GM21360 (cell line): ENCODE measurements at regions not wholly inside any gene's neighbourhood (a gene's known extent, or its start where the extent isn't known, plus 50 kb on each side); places are given as distances from the start of the nearest gene placed in this dataset.
"Not testable (repeated sequence)": the region's sequence is repeated elsewhere in the genome, so short reads cannot be mapped to it uniquely, and the experiment has no call there.

Experiments used
- ATAC-seq: cut with Tn5 transposase; IDR thresholded peaks from one replicate; pipeline ENCODE4 v1.9.1; 2021; ENCODE audit warnings: mild to moderate bottlenecking, moderate library complexity; ENCODE audit not compliant: unreplicated experiment

GRCh38 chr9:82431121-82431520 lies 442.5 kb downstream of the SPATA31D1 start:
- ATAC-seq, result no peak

GRCh38 chr9:82433290-82433931 lies 444.8 kb downstream of the SPATA31D1 start:
- not testable (repeated sequence) for ATAC-seq

GRCh38 chr9:82436475-82436874 lies 447.9 kb downstream of the SPATA31D1 start:
- ATAC-seq, result no peak

- ATAC-seq, result not testable (repeated sequence)
Observed at GRCh38 chr9:82437183-82437582, 448.6 kb downstream of the SPATA31D1 start.

GRCh38 chr9:82438581-82438980 lies 450.0 kb downstream of the SPATA31D1 start:
- ATAC-seq, result no peak

- ATAC-seq, result no peak
Observed at GRCh38 chr9:82443312-82443711, 454.7 kb downstream of the SPATA31D1 start.

- no peak for ATAC-seq
Observed at GRCh38 chr9:82445556-82445955, 457.0 kb downstream of the SPATA31D1 start.

- ATAC-seq, result no peak
Observed at GRCh38 chr9:82447343-82447742, 458.8 kb downstream of the SPATA31D1 start.

- ATAC-seq, result no peak
Observed at GRCh38 chr9:82449986-82450385, 461.4 kb downstream of the SPATA31D1 start.

GRCh38 chr9:82454509-82455190 lies 466.1 kb downstream of the SPATA31D1 start:
- no peak for ATAC-seq

GRCh38 chr9:82456642-82457041 lies 468.1 kb downstream of the SPATA31D1 start:
- ATAC-seq, result no peak

GRCh38 chr9:82457298-82457697 lies 468.7 kb downstream of the SPATA31D1 start:
- ATAC-seq, result no peak

- ATAC-seq, result no peak
Observed at GRCh38 chr9:82457891-82458290, 469.3 kb downstream of the SPATA31D1 start.

- ATAC-seq, result no peak
Observed at GRCh38 chr9:82458296-82458695, 469.7 kb downstream of the SPATA31D1 start.

GRCh38 chr9:82466616-82467260 lies 478.2 kb downstream of the SPATA31D1 start:
- no peak for ATAC-seq

- no peak for ATAC-seq
Observed at GRCh38 chr9:82467436-82467835, 478.9 kb downstream of the SPATA31D1 start.

GRCh38 chr9:82474235-82474634 lies 485.7 kb downstream of the SPATA31D1 start:
- no peak for ATAC-seq

GRCh38 chr9:82475584-82476301 lies 487.2 kb downstream of the SPATA31D1 start:
- no peak for ATAC-seq

- ATAC-seq, result no peak
Observed at GRCh38 chr9:82480921-82481320, 492.3 kb downstream of the SPATA31D1 start.

- ATAC-seq, result no peak
Observed at GRCh38 chr9:82487935-82488312, 499.4 kb downstream of the SPATA31D1 start.
